Mesenchymal stem cell (in vitro differentiated cells and primary cell): ENCODE measurements at regions not wholly inside any gene's neighbourhood (a gene's known extent, or its start where the extent isn't known, plus 50 kb on each side); places are given as distances from the start of the nearest gene placed in this dataset.

Source experiments
- DNase-seq: peaks from one replicate; pipeline ENCODE4 v3.0.0-alpha.2; 2013
- H2AFZ ChIP-seq: one replicate; pipeline ENCODE4 v1.6.1; 2013; ENCODE audit warnings: low read depth, mild to moderate bottlenecking, control low read depth, inconsistent platforms, low read length, moderate library complexity
- H2AK5ac ChIP-seq: 2 replicates; pipeline ENCODE4 v1.6.1; 2013; ENCODE audit warnings: low read length, moderate library complexity, mild to moderate bottlenecking, inconsistent platforms; ENCODE audit not compliant: severe bottlenecking
- H2BK120ac ChIP-seq: one replicate; pipeline ENCODE4 v1.6.1; 2013; ENCODE audit warnings: low read depth, mild to moderate bottlenecking, inconsistent platforms, low read length, moderate library complexity
- H2BK12ac ChIP-seq, 2 experiments: one replicate each; pipeline ENCODE4 v1.6.1; 2013; ENCODE audit warnings: inconsistent platforms in 2 of 2, low read length in 2 of 2, mild to moderate bottlenecking in 2 of 2, moderate library complexity in 2 of 2, control low read depth in 1 of 2
- H2BK15ac ChIP-seq: one replicate; pipeline ENCODE4 v1.6.1; 2013; ENCODE audit warnings: mild to moderate bottlenecking, low read depth, inconsistent platforms; ENCODE audit not compliant: poor library complexity, severe bottlenecking
- H2BK5ac ChIP-seq: 2 replicates; pipeline ENCODE4 v1.6.1; 2013; ENCODE audit warnings: low read depth, mild to moderate bottlenecking, low read length, control low read depth, inconsistent platforms; ENCODE audit not compliant: poor library complexity, severe bottlenecking
- H3K14ac ChIP-seq, 2 experiments: one replicate each; pipeline ENCODE4 v1.6.1; 2013; ENCODE audit warnings: inconsistent platforms in 2 of 2, low read length in 2 of 2, control low read depth in 1 of 2, mild to moderate bottlenecking in 1 of 2, moderate library complexity in 1 of 2
- H3K18ac ChIP-seq, 2 experiments: one replicate each; pipeline ENCODE4 v1.6.1; 2013; ENCODE audit warnings: inconsistent platforms in 2 of 2, low read length in 2 of 2, control low read depth in 1 of 2, low read depth in 1 of 2, mild to moderate bottlenecking in 1 of 2
- H3K23ac ChIP-seq, 2 experiments: one replicate each; pipeline ENCODE4 v1.6.1; 2013; ENCODE audit warnings: inconsistent platforms in 2 of 2, low read length in 2 of 2, mild to moderate bottlenecking in 2 of 2, moderate library complexity in 2 of 2, control low read depth in 1 of 2
- H3K27ac ChIP-seq: 2 replicates; pipeline ENCODE4 v1.5.1; 2013; ENCODE audit warnings: mild to moderate bottlenecking, moderate library complexity, low read length, control low read depth, inconsistent platforms; ENCODE audit not compliant: poor library complexity, severe bottlenecking
- H3K27me3 ChIP-seq, 2 experiments: 2 replicates each; pipeline versions ENCODE4 v1.6.1 to v1.7.0; 2013; ENCODE audit warnings: low read length in 2 of 2, mild to moderate bottlenecking in 2 of 2, moderate library complexity in 2 of 2, control low read depth in 1 of 2, inconsistent platforms in 1 of 2; ENCODE audit not compliant: control insufficient read depth in 1 of 2, insufficient read depth in 1 of 2
- H3K36me3 ChIP-seq, 2 experiments: 2 replicates each; pipeline versions ENCODE4 v1.6.1 to v1.7.0; 2013; ENCODE audit warnings: low read length in 2 of 2, control low read depth in 1 of 2, inconsistent platforms in 1 of 2, low read depth in 1 of 2, mild to moderate bottlenecking in 1 of 2; ENCODE audit not compliant: insufficient read depth in 2 of 2, control insufficient read depth in 1 of 2
- H3K4ac ChIP-seq, 2 experiments: one replicate each; pipeline ENCODE4 v1.6.1; 2013; ENCODE audit warnings: inconsistent platforms in 2 of 2, low read length in 2 of 2, mild to moderate bottlenecking in 2 of 2, moderate library complexity in 2 of 2, control low read depth in 1 of 2, low read depth in 1 of 2
- H3K4me1 ChIP-seq: 2 replicates; pipeline ENCODE4 v1.6.1; 2013; ENCODE audit warnings: low read depth, low read length, control low read depth; ENCODE audit not compliant: control insufficient read depth, insufficient read depth
- H3K4me2 ChIP-seq: 2 replicates; pipeline ENCODE4 v1.6.1; 2013; ENCODE audit warnings: low read length, mild to moderate bottlenecking, inconsistent platforms; ENCODE audit not compliant: poor library complexity, severe bottlenecking
- H3K4me3 ChIP-seq, 2 experiments: 2 replicates each; pipeline versions ENCODE4 v1.5.1 to v1.7.0; 2013; ENCODE audit warnings: low read length in 2 of 2, mild to moderate bottlenecking in 2 of 2, control low read depth in 1 of 2, low read depth in 1 of 2; ENCODE audit not compliant: insufficient read depth in 1 of 2
- H3K79me1 ChIP-seq: replicated peaks from 2 replicates; pipeline ENCODE4 v1.6.1; 2013; ENCODE audit warnings: mild to moderate bottlenecking, control low read depth, low read length, inconsistent platforms; ENCODE audit not compliant: poor library complexity, severe bottlenecking
- H3K9ac ChIP-seq: 2 replicates; pipeline ENCODE4 v1.7.0; 2013; ENCODE audit warnings: mild to moderate bottlenecking, low read length, moderate library complexity
- H3K9me3 ChIP-seq: 2 replicates; pipeline ENCODE4 v1.7.0; 2013; ENCODE audit warnings: mild to moderate bottlenecking, low read length; ENCODE audit not compliant: control insufficient read depth
- H4K8ac ChIP-seq: one replicate; pipeline ENCODE4 v1.6.1; 2013; ENCODE audit warnings: inconsistent platforms, mild to moderate bottlenecking, low read length, moderate library complexity
- H4K91ac ChIP-seq: one replicate; pipeline ENCODE4 v1.6.1; 2013; ENCODE audit warnings: mild to moderate bottlenecking, low read length, inconsistent platforms
- whole genome bisulfite sequencing: methylation state at CpG from one replicate; pipeline ENCODE4 v1.1.7; 2013; ENCODE audit warnings: mixed read lengths; 5-methylcytosine and 5-hydroxymethylcytosine counted together

DNA sequence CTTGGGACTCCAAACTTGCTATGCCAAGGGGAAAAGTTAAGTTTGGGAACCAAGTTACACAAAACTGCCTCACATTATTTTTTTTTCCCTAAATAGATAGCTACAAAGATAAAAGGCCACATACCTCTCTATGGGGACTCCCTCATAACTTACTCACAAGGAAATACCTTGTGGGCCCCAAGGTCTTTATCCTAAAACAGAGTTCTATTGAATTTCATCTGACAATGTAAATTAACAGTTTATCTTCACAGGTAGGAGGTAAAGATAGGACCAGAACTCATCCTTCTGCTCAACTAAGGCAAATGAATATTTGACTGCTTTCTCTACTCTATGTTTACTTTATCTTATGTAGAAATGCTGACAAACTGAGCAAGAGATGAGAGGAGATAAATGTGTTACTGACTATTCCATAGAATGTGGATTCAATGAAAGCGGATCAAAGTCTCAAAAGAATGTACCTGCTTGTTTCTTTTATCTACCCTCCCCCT lies 1278.0 kb downstream of the OTOL1 start:
- no peak for DNase-seq
- WGBS = 91% methylated on average over 1 of the region's 1 CpG
- Histone ChIP-seq H3K9ac (no peak overlapping the region), H2BK15ac (no peak overlapping the region), H2BK120ac (no peak overlapping the region), H3K9me3 (no peaks in the 10 kb centered on the region), H3K18ac (no peak overlapping the region), H2BK12ac (no peak overlapping the region), H3K27me3 (no peaks in the 10 kb centered on the region), H3K27ac (no peak overlapping the region), H3K4me3 (no peak overlapping the region), H3K4ac (no peak overlapping the region), H2AFZ (no peak overlapping the region), H3K36me3 (no peaks in the 10 kb centered on the region), H3K23ac (no peak overlapping the region), H3K79me1 (no peaks in the 10 kb centered on the region), H3K14ac (no peak overlapping the region), H2BK5ac (no peak overlapping the region), H2AK5ac (no peak overlapping the region), H3K4me2 (no peak overlapping the region), H4K91ac (no peak overlapping the region), H4K8ac (no peak overlapping the region), H3K4me1 (no peaks in the 10 kb centered on the region)

DNA sequence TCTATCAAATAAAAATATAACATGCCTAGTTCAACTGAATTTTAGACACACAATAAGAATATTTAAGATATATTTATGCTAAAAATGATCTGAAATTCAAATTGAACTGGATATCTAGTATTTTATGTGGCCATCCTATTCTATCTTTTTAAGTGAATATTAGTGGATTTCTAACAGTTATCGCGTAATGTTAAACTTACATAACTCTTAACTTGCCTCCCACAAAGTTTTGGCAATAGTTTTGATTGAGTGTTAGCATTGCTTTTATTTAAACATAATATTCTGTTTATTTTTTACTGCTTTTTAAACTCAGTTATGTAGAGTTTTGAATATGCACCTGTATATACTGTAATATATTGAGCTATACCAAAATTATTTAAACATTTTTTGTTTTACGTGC lies 1279.5 kb downstream of the OTOL1 start:
- Histone ChIP-seq H2BK15ac (no peak overlapping the region), H3K4ac (no peak overlapping the region), H3K4me1 (no peaks in the 10 kb centered on the region), H3K9me3 (no peaks in the 10 kb centered on the region), H4K8ac (no peak overlapping the region), H2AK5ac (no peak overlapping the region), H3K14ac (no peak overlapping the region), H2BK5ac (no peak overlapping the region), H3K27me3 (no peaks in the 10 kb centered on the region), H2AFZ (no peak overlapping the region), H3K9ac (no peak overlapping the region), H4K91ac (no peak overlapping the region), H3K4me3 (no peak overlapping the region), H2BK120ac (no peak overlapping the region), H3K23ac (no peak overlapping the region), H3K27ac (no peak overlapping the region), H3K79me1 (no peaks in the 10 kb centered on the region), H2BK12ac (no peak overlapping the region), H3K36me3 (no peaks in the 10 kb centered on the region), H3K18ac (no peak overlapping the region), H3K4me2 (no peak overlapping the region)
- no peak for DNase-seq
- WGBS = 0% methylated on average over 1 of the region's 3 CpGs

DNA sequence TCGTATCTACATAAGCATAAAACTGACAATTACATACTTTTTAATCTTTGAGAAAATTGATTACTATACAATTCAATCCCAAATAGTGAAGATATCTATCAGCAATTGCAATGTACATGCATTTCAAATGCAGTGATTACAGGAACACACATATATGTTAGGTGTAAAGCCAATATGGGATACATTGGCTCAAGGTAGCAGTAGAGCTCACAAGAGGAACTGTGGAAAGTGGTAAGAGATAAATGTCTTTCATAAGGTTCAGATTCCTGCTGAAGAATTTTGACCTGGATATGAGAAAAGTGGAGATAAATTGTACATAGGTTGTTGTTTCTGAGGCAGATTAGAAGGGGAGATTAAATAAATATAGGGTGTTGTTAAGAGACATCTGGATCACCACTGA lies 1280.5 kb downstream of the OTOL1 start:
- no peak overlapping the region for H2BK120ac ChIP-seq
- no peaks in the 10 kb centered on the region for H3K27me3 ChIP-seq
- no peak overlapping the region for H3K14ac ChIP-seq
- no peaks in the 10 kb centered on the region for H3K4me1 ChIP-seq
- H4K91ac ChIP-seq = no peak overlapping the region
- H3K23ac ChIP-seq = no peak overlapping the region
- H2BK15ac ChIP-seq = no peak overlapping the region
- H3K4ac ChIP-seq = no peak overlapping the region
- H3K9ac ChIP-seq = no peak overlapping the region
- no peak overlapping the region for H3K18ac ChIP-seq
- no peak overlapping the region for H4K8ac ChIP-seq
- no peak overlapping the region for H2BK12ac ChIP-seq
- 100% methylated on average over 1 of the region's 1 CpG for WGBS
- H3K4me2 ChIP-seq = no peak overlapping the region
- no peaks in the 10 kb centered on the region for H3K79me1 ChIP-seq
- DNase-seq = no peak
- H3K36me3 ChIP-seq = no peaks in the 10 kb centered on the region
- H3K27ac ChIP-seq = no peak overlapping the region
- no peak overlapping the region for H3K4me3 ChIP-seq
- H3K9me3 ChIP-seq = no peaks in the 10 kb centered on the region
- H2BK5ac ChIP-seq = no peak overlapping the region
- H2AFZ ChIP-seq = no peak overlapping the region
- no peak overlapping the region for H2AK5ac ChIP-seq

DNA sequence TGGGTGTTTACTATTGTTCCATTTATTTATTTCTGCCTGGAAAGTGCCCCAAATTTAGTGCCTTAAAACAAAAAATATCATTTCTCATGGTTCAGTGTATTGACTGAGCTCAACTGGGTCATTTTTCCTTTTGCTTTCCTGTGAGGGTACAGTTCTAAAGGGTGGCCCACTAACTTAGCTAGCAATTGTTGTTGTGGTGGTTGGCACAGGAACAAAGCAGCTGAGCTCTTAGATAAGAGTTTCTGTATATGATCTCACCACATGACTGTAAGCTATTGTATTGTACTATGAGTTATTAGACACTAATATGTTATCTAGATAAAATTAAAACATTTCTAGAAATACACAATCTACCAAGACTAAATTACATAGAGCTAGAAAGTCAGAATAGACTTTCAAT lies 1283.7 kb downstream of the OTOL1 start:
- Histone ChIP-seq H3K27me3 (no peaks in the 10 kb centered on the region), H4K8ac (no peak overlapping the region), H2BK5ac (no peak overlapping the region), H3K4me3 (no peak overlapping the region), H3K4me1 (no peaks in the 10 kb centered on the region), H2AK5ac (no peak overlapping the region), H2BK12ac (no peak overlapping the region), H3K4me2 (no peak overlapping the region), H3K36me3 (no peaks in the 10 kb centered on the region), H3K4ac (no peak overlapping the region), H3K9ac (no peak overlapping the region), H2BK15ac (no peak overlapping the region), H3K9me3 (no peaks in the 10 kb centered on the region), H3K23ac (no peak overlapping the region), H3K18ac (no peak overlapping the region), H3K79me1 (no peaks in the 10 kb centered on the region), H2BK120ac (no peak overlapping the region), H2AFZ (no peak overlapping the region), H3K14ac (no peak overlapping the region), H4K91ac (no peak overlapping the region), H3K27ac (no peak overlapping the region)
- DNase-seq = no peak
